Rectal smooth muscle tissue (tissue), 1 donor: ENCODE measurements at regions not wholly inside any gene's neighbourhood (a gene's known extent, or its start where the extent isn't known, plus 50 kb on each side); places are given as distances from the start of the nearest gene placed in this dataset.

Experiments
- H3K27ac ChIP-seq: one replicate; pipeline ENCODE4 v1.7.0; 2013; ENCODE audit warnings: low read depth, low read length, inconsistent platforms
- H3K27me3 ChIP-seq: one replicate; pipeline ENCODE4 v1.7.0; 2013; ENCODE audit warnings: low read length; ENCODE audit not compliant: control insufficient read depth, insufficient read depth
- H3K36me3 ChIP-seq: one replicate; pipeline ENCODE4 v1.7.0; 2013; ENCODE audit warnings: low read length; ENCODE audit not compliant: control insufficient read depth, insufficient read depth
- H3K4me1 ChIP-seq: one replicate; pipeline ENCODE4 v1.7.0; 2013; ENCODE audit warnings: low read length; ENCODE audit not compliant: control insufficient read depth, insufficient read depth
- H3K4me3 ChIP-seq: one replicate; pipeline ENCODE4 v1.7.0; 2013; ENCODE audit warnings: low read length
- H3K9ac ChIP-seq: one replicate; pipeline ENCODE4 v1.7.0; 2013; ENCODE audit warnings: low read length

GRCh38 chr15:46644501-46645481, 1010.0 kb downstream of the SQOR start:
- H3K4me3 ChIP-seq = no peak overlapping the region

GRCh38 chr15:46646490-46646889, 1011.7 kb downstream of the SQOR start:
- Histone ChIP-seq H3K4me3 (no peak overlapping the region), H3K27ac (no peak overlapping the region), H3K9ac (no peak overlapping the region), H3K36me3 (no peaks in the 10 kb centered on the region), H3K27me3 (no peaks in the 10 kb centered on the region), H3K4me1 (no peaks in the 10 kb centered on the region)

More at GRCh38 chr15:46644501-46645481, 1010.0 kb downstream of the SQOR start:
- Histone ChIP-seq H3K27ac (no peak overlapping the region), H3K27me3 (no peaks in the 10 kb centered on the region), H3K4me1 (no peaks in the 10 kb centered on the region), H3K9ac (no peak overlapping the region), H3K36me3 (no peaks in the 10 kb centered on the region)

GRCh38 chr15:46647046-46647445, 1012.2 kb downstream of the SQOR start:
- no peak overlapping the region for H3K4me3 ChIP-seq
- no peaks in the 10 kb centered on the region for H3K27me3 ChIP-seq
- no peaks in the 10 kb centered on the region for H3K4me1 ChIP-seq
- no peak overlapping the region for H3K9ac ChIP-seq
- no peaks in the 10 kb centered on the region for H3K36me3 ChIP-seq
- no peak overlapping the region for H3K27ac ChIP-seq

GRCh38 chr15:46652266-46652665, 1017.4 kb downstream of the SQOR start:
- Histone ChIP-seq H3K27me3 (no peaks in the 10 kb centered on the region), H3K36me3 (no peaks in the 10 kb centered on the region), H3K9ac (no peak overlapping the region), H3K27ac (no peak overlapping the region), H3K4me1 (no peaks in the 10 kb centered on the region), H3K4me3 (no peak overlapping the region)

- Histone ChIP-seq H3K27me3 (no peaks in the 10 kb centered on the region), H3K9ac (no peak overlapping the region), H3K4me3 (no peak overlapping the region), H3K4me1 (no peaks in the 10 kb centered on the region), H3K27ac (no peak overlapping the region), H3K36me3 (no peaks in the 10 kb centered on the region)
These were observed 1020.2 kb downstream of the SQOR start for GRCh38 chr15:46654993-46655392.

GRCh38 chr15:46660096-46660842, 1025.4 kb downstream of the SQOR start:
- Histone ChIP-seq H3K4me1 (no peaks in the 10 kb centered on the region), H3K27ac (no peak overlapping the region), H3K27me3 (no peaks in the 10 kb centered on the region), H3K4me3 (no peak overlapping the region), H3K36me3 (no peaks in the 10 kb centered on the region), H3K9ac (no peak overlapping the region)

GRCh38 chr15:46670258-46670657, 1035.4 kb downstream of the SQOR start:
- Histone ChIP-seq H3K9ac (no peak overlapping the region), H3K4me3 (no peak overlapping the region), H3K27ac (no peak overlapping the region), H3K4me1 (no peaks in the 10 kb centered on the region), H3K27me3 (no peaks in the 10 kb centered on the region), H3K36me3 (no peaks in the 10 kb centered on the region)

- Histone ChIP-seq H3K4me1 (no peaks in the 10 kb centered on the region), H3K9ac (no peak overlapping the region), H3K27me3 (no peaks in the 10 kb centered on the region), H3K27ac (no peak overlapping the region), H3K4me3 (no peak overlapping the region), H3K36me3 (no peaks in the 10 kb centered on the region)
These were observed 1036.5 kb downstream of the SQOR start for GRCh38 chr15:46671336-46671735.

- H3K27me3 ChIP-seq = no peaks in the 10 kb centered on the region
These were observed 1037.2 kb downstream of the SQOR start for GRCh38 chr15:46672041-46672440.

GRCh38 chr15:46676233-46677206, 1040.8 kb upstream of the SEMA6D start:
- no peaks in the 10 kb centered on the region for H3K27me3 ChIP-seq
- no peak overlapping the region for H3K9ac ChIP-seq
- no peaks in the 10 kb centered on the region for H3K36me3 ChIP-seq
- no peak overlapping the region for H3K27ac ChIP-seq
- no peak overlapping the region for H3K4me3 ChIP-seq
- no peaks in the 10 kb centered on the region for H3K4me1 ChIP-seq

More at GRCh38 chr15:46672041-46672440, 1037.2 kb downstream of the SQOR start:
- H3K36me3 ChIP-seq = no peaks in the 10 kb centered on the region
- no peaks in the 10 kb centered on the region for H3K4me1 ChIP-seq
- H3K27ac ChIP-seq = no peak overlapping the region
- no peak overlapping the region for H3K4me3 ChIP-seq
- H3K9ac ChIP-seq = no peak overlapping the region

GRCh38 chr15:46677491-46677890, 1039.8 kb upstream of the SEMA6D start:
- Histone ChIP-seq H3K36me3 (no peaks in the 10 kb centered on the region), H3K9ac (no peak overlapping the region), H3K4me3 (no peak overlapping the region), H3K4me1 (no peaks in the 10 kb centered on the region), H3K27ac (no peak overlapping the region), H3K27me3 (no peaks in the 10 kb centered on the region)

- Histone ChIP-seq H3K4me1 (no peaks in the 10 kb centered on the region), H3K27ac (no peak overlapping the region), H3K36me3 (no peaks in the 10 kb centered on the region), H3K4me3 (no peak overlapping the region), H3K9ac (no peak overlapping the region), H3K27me3 (no peaks in the 10 kb centered on the region)
These were observed 1035.4 kb upstream of the SEMA6D start for GRCh38 chr15:46681901-46682300.
